Upper lobe of right lung (tissue), 1 donor: ENCODE measurements at regions not wholly inside any gene's neighbourhood (a gene's known extent, or its start where the extent isn't known, plus 50 kb on each side); places are given as distances from the start of the nearest gene placed in this dataset.

Source experiments
- ATAC-seq: fragments of 200-7000 bp; cut with Tn5 transposase; one replicate; pipeline ENCODE4 v1.9.1; 2020; ENCODE audit warnings: mild to moderate bottlenecking, moderate library complexity
- DNase-seq: peaks from one replicate; pipeline ENCODE4 v3.0.0-alpha.2; 2020
- H3K27ac ChIP-seq: fragments of 200-600 bp; one replicate; pipeline ENCODE4 v1.8.0; 2022
- H3K27me3 ChIP-seq: fragments of 200-600 bp; one replicate; pipeline ENCODE4 v1.8.0; 2022; ENCODE audit warnings: mild to moderate bottlenecking
- H3K36me3 ChIP-seq: fragments of 200-600 bp; one replicate; pipeline ENCODE4 v1.8.0; 2022
- H3K4me1 ChIP-seq: fragments of 200-600 bp; one replicate; pipeline ENCODE4 v1.8.0; 2022
- H3K4me3 ChIP-seq: fragments of 200-600 bp; one replicate; pipeline ENCODE4 v1.8.0; 2022; ENCODE audit warnings: mild to moderate bottlenecking
- H3K9me3 ChIP-seq: fragments of 200-600 bp; one replicate; pipeline ENCODE4 v1.8.0; 2022
- CTCF ChIP-seq: fragments of 200-600 bp; IDR thresholded peaks from one replicate; pipeline ENCODE4 v1.8.0; 2022; ENCODE audit warnings: antibody characterized with exemption
- intact Hi-C: fragments of 100-400 bp; cut with DNase I; formaldehyde crosslinking; loops from one replicate; pipeline ENCODE4 v1.11.0; 2022
- donor health status: DM: no; HTN: yes; CAD: no; lungs with severe emphysema.

GRCh38 chr16:35195173-35195863, 1735.9 kb downstream of the TP53TG3F start:
- no peaks in the 10 kb centered on the region for H3K27me3 ChIP-seq
- DNase-seq (peak; percentile 51), ATAC-seq (no peak)
- H3K27ac ChIP-seq: no peak overlapping the region
- H3K9me3 ChIP-seq: no peaks in the 10 kb centered on the region
- intact Hi-C loops: no loop called here
- no peak for TF ChIP-seq CTCF
- H3K4me3 ChIP-seq: no peak overlapping the region
- H3K36me3 ChIP-seq: no peaks in the 10 kb centered on the region
- H3K4me1 ChIP-seq: no peaks in the 10 kb centered on the region

- H3K4me3 ChIP-seq: no peak overlapping the region
- peak; percentile 47 for DNase-seq
- no peaks in the 10 kb centered on the region for H3K27me3 ChIP-seq
- H3K4me1 ChIP-seq: no peaks in the 10 kb centered on the region
- ATAC-seq: no peak
- no peak for TF ChIP-seq CTCF
- intact Hi-C loops: no loop called here
- H3K9me3 ChIP-seq: no peaks in the 10 kb centered on the region
- no peaks in the 10 kb centered on the region for H3K36me3 ChIP-seq
- no peak overlapping the region for H3K27ac ChIP-seq
Measured at GRCh38 chr16:35195864-35196216, 1736.4 kb downstream of the TP53TG3F start.

GRCh38 chr16:35196313-35196712, 1736.9 kb downstream of the TP53TG3F start:
- H3K27ac ChIP-seq: no peak overlapping the region
- TF ChIP-seq CTCF: no peak
- DNase-seq: peak; percentile 55
- H3K9me3 ChIP-seq: no peaks in the 10 kb centered on the region
- intact Hi-C loops: no loop called here
- H3K4me3 ChIP-seq: no peak overlapping the region
- no peaks in the 10 kb centered on the region for H3K36me3 ChIP-seq
- ATAC-seq: no peak
- no peaks in the 10 kb centered on the region for H3K27me3 ChIP-seq
- H3K4me1 ChIP-seq: no peaks in the 10 kb centered on the region

GRCh38 chr16:35197656-35198055, 1738.2 kb downstream of the TP53TG3F start:
- no peak overlapping the region for H3K4me3 ChIP-seq
- no peak overlapping the region for H3K27ac ChIP-seq
- H3K4me1 ChIP-seq: no peaks in the 10 kb centered on the region
- DNase-seq: no peak
- no peaks in the 10 kb centered on the region for H3K36me3 ChIP-seq
- no peaks in the 10 kb centered on the region for H3K9me3 ChIP-seq
- no peak for ATAC-seq
- intact Hi-C loops: no loop called here
- no peak for TF ChIP-seq CTCF
- H3K27me3 ChIP-seq: no peaks in the 10 kb centered on the region

- DNase-seq (peak; percentile 53), ATAC-seq (no peak)
- Histone ChIP-seq H3K27me3 (no peaks in the 10 kb centered on the region), H3K27ac (no peak overlapping the region), H3K36me3 (no peaks in the 10 kb centered on the region), H3K9me3 (no peaks in the 10 kb centered on the region), H3K4me3 (no peak overlapping the region), H3K4me1 (no peaks in the 10 kb centered on the region)
- intact Hi-C loops: no loop called here
- no peak for TF ChIP-seq CTCF
Measured at GRCh38 chr16:35198223-35199199, 1739.1 kb downstream of the TP53TG3F start.
